Osteoblast (primary cell): ENCODE measurements at regions not wholly inside any gene's neighbourhood (a gene's known extent, or its start where the extent isn't known, plus 50 kb on each side); places are given as distances from the start of the nearest gene placed in this dataset.

Experiments used
- DNase-seq: peaks from one replicate; pipeline ENCODE4 v3.0.0; 2011; ENCODE audit warnings: low spot score, mixed read lengths; ENCODE audit not compliant: insufficient read length; ENCODE audit errors: missing footprints
- H2AFZ ChIP-seq: 2 replicates; pipeline ENCODE4 v1.6.0; 2011; ENCODE audit warnings: mild to moderate bottlenecking, low read length
- H3K27ac ChIP-seq: 2 replicates; pipeline ENCODE4 v1.5.1; 2011; ENCODE audit warnings: mild to moderate bottlenecking, low read depth, low read length, moderate library complexity
- H3K27me3 ChIP-seq: 2 replicates; pipeline ENCODE4 v1.6.0; 2012; ENCODE audit warnings: mild to moderate bottlenecking, control low read depth, inconsistent platforms, low read length, moderate library complexity; ENCODE audit not compliant: insufficient read depth
- H3K36me3 ChIP-seq: 2 replicates; pipeline ENCODE4 v1.5.1; 2011; ENCODE audit warnings: mild to moderate bottlenecking, low read length, control low read depth, moderate library complexity; ENCODE audit not compliant: insufficient read depth
- H3K4me1 ChIP-seq: 2 replicates; pipeline ENCODE4 v1.5.1; 2011; ENCODE audit warnings: mild to moderate bottlenecking, low read length, control low read depth, moderate library complexity; ENCODE audit not compliant: insufficient read depth
- H3K4me2 ChIP-seq: 2 replicates; pipeline ENCODE4 v1.6.0; 2011; ENCODE audit warnings: mild to moderate bottlenecking, low read length; ENCODE audit not compliant: insufficient read depth
- H3K4me3 ChIP-seq: fragments of 200-600 bp; sonication (generic); 3 replicates; pipeline ENCODE4 v1.5.1; 2012; ENCODE audit warnings: mild to moderate bottlenecking, low read length, inconsistent platforms; ENCODE audit not compliant: insufficient read depth
- H3K79me2 ChIP-seq: 2 replicates; pipeline ENCODE4 v1.6.0; 2012; ENCODE audit warnings: mild to moderate bottlenecking, low read length, control low read depth, inconsistent platforms; ENCODE audit not compliant: insufficient read depth
- H3K9me3 ChIP-seq: 2 replicates; pipeline ENCODE4 v1.5.1; 2011; ENCODE audit warnings: low read depth, low read length, control low read depth
- H4K20me1 ChIP-seq: 2 replicates; pipeline ENCODE4 v1.6.0; 2012; ENCODE audit warnings: mild to moderate bottlenecking, low read length, control low read depth; ENCODE audit not compliant: insufficient read depth
- TF ChIP-seq, protein P1 (sequence below): IDR thresholded peaks from 2 replicates; pipeline ENCODE4 v1.5.1; 2011; ENCODE audit warnings: mild to moderate bottlenecking, low read depth, low read length, moderate library complexity; ENCODE audit errors: extremely low read depth

DNA sequence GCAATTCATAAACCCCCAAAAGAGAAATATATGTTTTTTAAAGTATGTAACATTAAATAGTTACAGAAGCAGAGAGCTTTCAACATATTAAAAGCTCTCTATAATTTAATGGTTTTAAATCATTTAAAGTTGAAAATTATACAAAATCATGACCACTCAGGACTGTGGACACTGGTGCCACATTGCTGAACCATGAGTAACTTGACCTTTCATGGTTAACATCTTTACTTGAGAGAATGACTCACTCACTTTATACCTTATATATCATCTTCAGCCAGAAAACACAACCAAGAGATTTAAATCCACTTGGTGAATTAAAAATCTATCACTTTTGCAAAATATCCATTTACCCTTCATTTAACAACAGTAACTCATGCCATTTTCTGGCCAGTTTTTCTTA lies 584.3 kb upstream of the SMIM31 start:
- Histone ChIP-seq H3K4me3 (no peak overlapping the region), H3K27me3 (no peaks in the 10 kb centered on the region), H2AFZ (no peak overlapping the region), H3K36me3 (no peaks in the 10 kb centered on the region), H3K4me2 (no peak overlapping the region), H3K79me2 (no peaks in the 10 kb centered on the region), H3K27ac (no peak overlapping the region), H3K9me3 (no peaks in the 10 kb centered on the region), H3K4me1 (no peaks in the 10 kb centered on the region), H4K20me1 (no peaks in the 10 kb centered on the region)
- TF ChIP-seq, protein P1, sequence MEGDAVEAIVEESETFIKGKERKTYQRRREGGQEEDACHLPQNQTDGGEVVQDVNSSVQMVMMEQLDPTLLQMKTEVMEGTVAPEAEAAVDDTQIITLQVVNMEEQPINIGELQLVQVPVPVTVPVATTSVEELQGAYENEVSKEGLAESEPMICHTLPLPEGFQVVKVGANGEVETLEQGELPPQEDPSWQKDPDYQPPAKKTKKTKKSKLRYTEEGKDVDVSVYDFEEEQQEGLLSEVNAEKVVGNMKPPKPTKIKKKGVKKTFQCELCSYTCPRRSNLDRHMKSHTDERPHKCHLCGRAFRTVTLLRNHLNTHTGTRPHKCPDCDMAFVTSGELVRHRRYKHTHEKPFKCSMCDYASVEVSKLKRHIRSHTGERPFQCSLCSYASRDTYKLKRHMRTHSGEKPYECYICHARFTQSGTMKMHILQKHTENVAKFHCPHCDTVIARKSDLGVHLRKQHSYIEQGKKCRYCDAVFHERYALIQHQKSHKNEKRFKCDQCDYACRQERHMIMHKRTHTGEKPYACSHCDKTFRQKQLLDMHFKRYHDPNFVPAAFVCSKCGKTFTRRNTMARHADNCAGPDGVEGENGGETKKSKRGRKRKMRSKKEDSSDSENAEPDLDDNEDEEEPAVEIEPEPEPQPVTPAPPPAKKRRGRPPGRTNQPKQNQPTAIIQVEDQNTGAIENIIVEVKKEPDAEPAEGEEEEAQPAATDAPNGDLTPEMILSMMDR: no peak
- DNase-seq: no peak

DNA sequence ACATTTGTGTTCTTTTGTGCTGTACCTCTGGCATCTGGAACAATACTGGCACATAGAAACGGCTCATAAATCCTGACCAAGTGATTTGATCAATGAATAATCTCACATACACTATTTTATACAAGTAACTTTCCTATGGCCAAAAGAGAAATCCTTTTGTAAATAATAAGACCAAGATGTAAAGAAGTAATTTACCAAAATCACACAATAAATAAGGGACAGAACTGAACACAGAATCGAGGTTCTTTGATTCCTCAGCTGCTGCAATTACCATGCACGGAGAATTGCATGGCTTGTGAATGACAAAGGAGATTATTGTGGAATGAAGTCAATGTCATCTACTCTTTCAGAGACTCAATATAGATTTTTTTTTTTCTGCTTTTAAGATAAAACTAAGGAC lies 576.8 kb upstream of the SMIM31 start:
- no peaks in the 10 kb centered on the region for H3K36me3 ChIP-seq
- no peaks in the 10 kb centered on the region for H3K27me3 ChIP-seq
- no peak overlapping the region for H3K4me2 ChIP-seq
- no peaks in the 10 kb centered on the region for H3K79me2 ChIP-seq
- DNase-seq: no peak
- H3K4me3 ChIP-seq: no peak overlapping the region
- no peak overlapping the region for H3K27ac ChIP-seq
- H3K9me3 ChIP-seq: no peaks in the 10 kb centered on the region
- H3K4me1 ChIP-seq: no peaks in the 10 kb centered on the region
- H4K20me1 ChIP-seq: no peaks in the 10 kb centered on the region
- no peak overlapping the region for H2AFZ ChIP-seq
- TF ChIP-seq, protein P1: no peak

DNA sequence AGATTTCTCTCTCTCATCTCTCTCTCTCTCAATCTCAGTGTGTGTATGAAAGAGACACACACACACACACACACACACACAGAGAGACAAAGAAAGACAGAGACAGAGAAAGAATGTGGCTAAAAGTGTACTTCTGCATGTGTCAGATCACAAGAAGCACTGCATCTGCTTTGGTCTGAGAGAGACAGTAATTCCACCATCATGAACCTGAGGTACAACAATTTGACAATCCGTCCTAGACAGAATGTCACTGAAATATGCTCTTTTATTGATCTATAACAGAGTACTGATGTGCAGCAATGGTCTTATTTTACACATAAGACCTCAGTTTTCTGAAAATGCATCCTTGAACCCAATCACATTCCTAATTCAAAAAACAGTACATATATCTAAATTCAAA lies 576.2 kb upstream of the SMIM31 start:
- no peak overlapping the region for H3K27ac ChIP-seq
- no peaks in the 10 kb centered on the region for H3K36me3 ChIP-seq
- no peaks in the 10 kb centered on the region for H3K79me2 ChIP-seq
- H3K27me3 ChIP-seq: no peaks in the 10 kb centered on the region
- no peak overlapping the region for H3K4me2 ChIP-seq
- no peaks in the 10 kb centered on the region for H4K20me1 ChIP-seq
- H3K9me3 ChIP-seq: no peaks in the 10 kb centered on the region
- no peaks in the 10 kb centered on the region for H3K4me1 ChIP-seq
- no peak overlapping the region for H3K4me3 ChIP-seq
- no peak overlapping the region for H2AFZ ChIP-seq
- no peak for DNase-seq
- TF ChIP-seq, protein P1: no peak

DNA sequence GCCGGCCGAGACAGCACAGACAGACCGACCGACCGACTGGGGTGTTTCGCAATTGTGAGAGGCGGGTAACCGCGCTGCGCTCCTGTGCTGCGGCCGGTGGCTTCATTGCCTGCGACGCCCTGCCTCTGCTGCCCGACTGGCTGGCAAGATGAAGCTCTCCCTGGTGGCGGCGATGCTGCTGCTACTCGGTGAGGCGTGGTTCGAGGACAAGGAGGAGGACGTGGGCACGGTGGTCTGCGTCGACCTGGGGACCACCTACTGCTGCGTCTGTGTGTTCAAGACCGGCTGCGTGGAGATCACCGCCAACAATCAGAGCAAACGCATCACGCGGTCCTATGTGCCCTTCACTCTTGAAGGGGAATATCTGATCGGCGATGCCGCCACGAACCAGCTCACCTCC lies 565.7 kb upstream of the SMIM31 start:
- DNase-seq: no peak
- Histone ChIP-seq H3K9me3 (no peaks in the 10 kb centered on the region), H3K4me3 (no peak overlapping the region), H3K4me1 (no peaks in the 10 kb centered on the region), H3K27ac (no peak overlapping the region), H4K20me1 (no peaks in the 10 kb centered on the region), H3K4me2 (no peak overlapping the region), H2AFZ (no peak overlapping the region), H3K79me2 (no peaks in the 10 kb centered on the region), H3K27me3 (no peaks in the 10 kb centered on the region), H3K36me3 (no peaks in the 10 kb centered on the region)
- TF ChIP-seq, protein P1: no peak
